Neuronal stem cell (in vitro differentiated cells): ENCODE measurements at regions not wholly inside any gene's neighbourhood (a gene's known extent, or its start where the extent isn't known, plus 50 kb on each side); places are given as distances from the start of the nearest gene placed in this dataset.

ENCODE experiments used
- DNase-seq: peaks from one replicate; pipeline ENCODE4 v3.0.0-alpha.2; 2013; ENCODE audit warnings: low spot score
- H2AFZ ChIP-seq: one replicate; pipeline ENCODE4 v1.6.1; 2013; ENCODE audit warnings: mild to moderate bottlenecking, low read length, inconsistent platforms
- H2AK5ac ChIP-seq: 2 replicates; pipeline ENCODE4 v1.6.1; 2013; ENCODE audit warnings: low read depth, mild to moderate bottlenecking, inconsistent platforms, low read length, moderate library complexity, mixed read lengths
- H2BK120ac ChIP-seq: 2 replicates; pipeline ENCODE4 v1.6.1; 2013; ENCODE audit warnings: low read depth, mild to moderate bottlenecking, inconsistent platforms, low read length, moderate library complexity, mixed read lengths
- H2BK12ac ChIP-seq: one replicate; pipeline ENCODE4 v1.6.1; 2013; ENCODE audit warnings: low read length, inconsistent platforms
- H2BK15ac ChIP-seq: 2 replicates; pipeline ENCODE4 v1.6.1; 2013; ENCODE audit warnings: mild to moderate bottlenecking, low read length, inconsistent platforms, mixed read lengths
- H2BK5ac ChIP-seq: one replicate; pipeline ENCODE4 v1.6.1; 2013; ENCODE audit warnings: inconsistent platforms, mild to moderate bottlenecking, low read length, moderate library complexity
- H3K14ac ChIP-seq: one replicate; pipeline ENCODE4 v1.6.1; 2013; ENCODE audit warnings: low read length, inconsistent platforms
- H3K18ac ChIP-seq: 2 replicates; pipeline ENCODE4 v1.6.1; 2013; ENCODE audit warnings: low read length, inconsistent platforms
- H3K23ac ChIP-seq: 2 replicates; pipeline ENCODE4 v1.6.1; 2013; ENCODE audit warnings: low read depth, mild to moderate bottlenecking, mixed read lengths, low read length, inconsistent platforms; ENCODE audit not compliant: poor library complexity
- H3K27ac ChIP-seq: replicated peaks from 3 replicates; pipeline ENCODE4 v1.5.1; 2013; ENCODE audit warnings: low read length, inconsistent platforms
- H3K27me3 ChIP-seq, 3 experiments: 2 replicates each; pipeline ENCODE4 v1.6.1; 2013; ENCODE audit warnings: low read length in 3 of 3, mild to moderate bottlenecking in 2 of 3, inconsistent platforms in 1 of 3, low read depth in 1 of 3, mixed read lengths in 1 of 3, moderate library complexity in 1 of 3; ENCODE audit not compliant: control insufficient read depth in 3 of 3, insufficient read depth in 3 of 3
- H3K36me3 ChIP-seq, 2 donors: replicated peaks in 1 of 2; 2 replicates each; pipeline ENCODE4 v1.6.1; 2013; ENCODE audit warnings: low read length in 2 of 2; ENCODE audit not compliant: control insufficient read depth in 2 of 2, insufficient read depth in 2 of 2
- H3K4ac ChIP-seq: 2 replicates; pipeline ENCODE4 v1.6.1; 2013; ENCODE audit warnings: inconsistent platforms, mild to moderate bottlenecking, low read length, moderate library complexity
- H3K4me1 ChIP-seq, 2 donors: 1 replicate in 1 of 2; 2 replicates in 1 of 2; pipeline ENCODE4 v1.6.1; 2013; ENCODE audit warnings: low read length in 2 of 2, low read depth in 1 of 2; ENCODE audit not compliant: control insufficient read depth in 2 of 2, insufficient read depth in 1 of 2
- H3K4me2 ChIP-seq: one replicate; pipeline ENCODE4 v1.6.1; 2013; ENCODE audit warnings: mild to moderate bottlenecking, low read length, inconsistent platforms; ENCODE audit not compliant: insufficient read depth, poor library complexity, severe bottlenecking
- H3K4me3 ChIP-seq, 2 donors: 2 replicates each; pipeline ENCODE4 v1.5.1; 2013; ENCODE audit warnings: low read length in 2 of 2, mild to moderate bottlenecking in 2 of 2, inconsistent platforms in 1 of 2, moderate library complexity in 1 of 2
- H3K79me1 ChIP-seq: one replicate; pipeline ENCODE4 v1.6.1; 2013; ENCODE audit warnings: low read depth, mild to moderate bottlenecking, inconsistent platforms, low read length, moderate library complexity
- H3K9ac ChIP-seq: one replicate; pipeline ENCODE4 v1.6.1; 2013; ENCODE audit warnings: mild to moderate bottlenecking, low read depth, low read length, inconsistent platforms; ENCODE audit not compliant: poor library complexity
- H3K9me3 ChIP-seq, 2 donors: replicated peaks in 1 of 2; 2 replicates each; pipeline versions ENCODE3 to v1.6.1; 2013; ENCODE audit warnings: low read length in 2 of 2, mild to moderate bottlenecking in 2 of 2, inconsistent platforms in 1 of 2, low read depth in 1 of 2, mixed read lengths in 1 of 2, moderate library complexity in 1 of 2; ENCODE audit not compliant: control insufficient read depth in 2 of 2, insufficient read depth in 1 of 2
- H4K8ac ChIP-seq: one replicate; pipeline ENCODE4 v1.6.1; 2013; ENCODE audit warnings: low read depth, mild to moderate bottlenecking, inconsistent platforms, low read length, moderate library complexity
- H4K91ac ChIP-seq: one replicate; pipeline ENCODE4 v1.6.1; 2013; ENCODE audit warnings: low read length, low read depth, mild to moderate bottlenecking, inconsistent platforms; ENCODE audit not compliant: poor library complexity
- WGBS, 2 donors: extraction: QIAGEN DNeasy Blood & Tissue Kit; methylation state at CpG; one replicate each; pipeline ENCODE4 v1.1.7; 2013; ENCODE audit warnings: missing lambda C conversion rate in 2 of 2, mixed read lengths in 1 of 2; ENCODE audit not compliant: insufficient read length in 2 of 2, insufficient replicate concordance in 1 of 2; ENCODE audit errors: extremely low coverage in 2 of 2; 5-methylcytosine and 5-hydroxymethylcytosine counted together

DNA sequence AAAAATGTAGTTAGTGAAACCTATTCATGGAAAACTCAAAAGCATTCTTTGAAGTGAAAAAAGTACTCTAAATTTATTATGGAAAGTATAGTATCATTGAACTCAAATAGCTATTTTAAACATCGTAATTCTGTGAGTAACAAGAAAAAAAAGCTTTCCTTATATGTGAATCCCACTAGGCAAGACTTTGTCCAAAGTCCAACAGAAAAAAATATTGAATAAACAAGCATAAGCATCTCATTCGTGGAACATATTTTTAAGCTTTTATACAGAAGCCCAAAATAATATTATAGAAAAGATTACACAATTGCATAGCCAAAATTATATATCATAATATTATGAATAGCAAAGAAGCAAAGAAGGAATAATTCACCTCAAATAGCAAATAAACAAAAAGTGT lies 79.4 kb upstream of the IFNE start:
- Histone ChIP-seq H3K4me1 (peaks cover 0 to 2% of the 10 kb centered on the region in 2 donors), H3K23ac (no peak overlapping the region), H4K8ac (no peak overlapping the region), H3K36me3 (no peaks in the 10 kb centered on the region), H3K14ac (no peak overlapping the region), H3K4me3 (no peak overlapping the region), H3K18ac (no peak overlapping the region), H2AK5ac (no peak overlapping the region), H2BK12ac (no peak overlapping the region), H3K27ac (no peak overlapping the region), H2BK120ac (no peak overlapping the region), H3K9me3 (no peaks in the 10 kb centered on the region), H2AFZ (no peak overlapping the region), H3K4me2 (no peak overlapping the region), H3K4ac (no peak overlapping the region), H3K79me1 (no peaks in the 10 kb centered on the region), H3K9ac (no peak overlapping the region), H4K91ac (no peak overlapping the region), H2BK5ac (no peak overlapping the region), H3K27me3 (peaks cover 5 to 45% (median 20%) of the 10 kb centered on the region in 3 experiments), H2BK15ac (no peak overlapping the region)
- WGBS, 2 donors: no CpG with 5 or more reads among the region's 2 CpGs
- no peak for DNase-seq

DNA sequence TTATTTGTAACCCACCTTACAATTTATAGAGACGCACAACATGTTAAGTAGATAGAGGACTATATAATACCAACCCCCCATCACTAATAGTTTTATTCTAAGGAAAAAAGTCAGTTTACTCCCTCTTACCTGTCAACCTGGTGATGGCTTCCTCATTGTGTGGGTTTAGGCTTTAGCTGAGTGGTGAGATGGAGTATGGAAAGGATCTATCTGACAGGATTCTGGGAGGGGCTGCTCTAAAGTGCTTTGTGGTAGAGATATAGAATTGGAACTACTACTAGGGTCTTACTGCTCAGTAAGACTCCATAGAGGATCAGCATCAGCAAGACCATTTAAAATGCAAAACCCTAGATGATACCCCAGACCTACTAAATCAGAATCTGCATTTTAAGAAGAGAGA lies 82.1 kb upstream of the IFNE start:
- WGBS, 2 donors: no CpG with 5 or more reads among the region's 1 CpG
- Histone ChIP-seq H3K27ac (no peak overlapping the region), H3K9ac (no peak overlapping the region)

DNA sequence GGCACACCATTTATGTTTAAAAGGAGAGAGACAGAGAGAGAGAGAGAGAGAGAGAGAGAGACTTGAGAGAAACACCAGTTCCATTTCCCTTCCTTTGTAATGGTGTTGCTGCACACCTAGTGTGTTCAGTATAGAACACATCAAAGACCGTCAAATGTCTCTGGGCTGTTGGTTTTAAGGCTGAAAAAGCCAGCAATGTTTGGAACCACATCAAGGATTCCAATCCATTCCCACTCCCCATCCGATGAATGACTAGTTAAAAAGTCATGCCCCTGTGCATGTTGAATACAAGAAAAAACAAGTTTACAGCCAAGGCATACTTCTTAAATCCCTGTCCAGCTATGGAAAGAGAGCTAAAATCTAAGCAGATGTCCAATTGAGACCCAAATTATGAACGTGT lies 83.0 kb upstream of the IFNE start:
- Histone ChIP-seq H3K4me2 (no peak overlapping the region), H3K18ac (no peak overlapping the region), H3K4ac (no peak overlapping the region), H2BK5ac (no peak overlapping the region), H2AFZ (no peak overlapping the region), H4K91ac (no peak overlapping the region), H3K79me1 (no peaks in the 10 kb centered on the region), H2AK5ac (no peak overlapping the region), H3K27ac (no peak overlapping the region), H3K23ac (no peak overlapping the region), H3K4me3 (no peak overlapping the region), H3K9ac (no peak overlapping the region), H2BK12ac (no peak overlapping the region), H3K27me3 (peaks cover 0 to 10% (median 6%) of the 10 kb centered on the region in 3 experiments), H3K9me3 (no peaks in the 10 kb centered on the region), H2BK120ac (no peak overlapping the region), H3K36me3 (no peaks in the 10 kb centered on the region), H3K14ac (no peak overlapping the region), H2BK15ac (no peak overlapping the region), H4K8ac (no peak overlapping the region), H3K4me1 (no peaks in the 10 kb centered on the region)
- DNase-seq: no peak
- no CpG with 5 or more reads among the region's 3 CpGs for WGBS, 2 donors

More for the DNA sequence above, 82.1 kb upstream of the IFNE start:
- Histone ChIP-seq H3K18ac (no peak overlapping the region), H2BK120ac (no peak overlapping the region), H3K4me1 (no peaks in the 10 kb centered on the region), H3K9me3 (no peaks in the 10 kb centered on the region), H4K91ac (no peak overlapping the region), H3K23ac (no peak overlapping the region), H2BK5ac (no peak overlapping the region), H2AFZ (no peak overlapping the region), H3K27me3 (peaks cover 3 to 18% (median 12%) of the 10 kb centered on the region in 3 experiments), H3K36me3 (no peaks in the 10 kb centered on the region), H3K79me1 (no peaks in the 10 kb centered on the region), H3K4ac (no peak overlapping the region), H4K8ac (no peak overlapping the region), H3K4me3 (no peak overlapping the region), H3K14ac (no peak overlapping the region), H2BK15ac (no peak overlapping the region), H2BK12ac (no peak overlapping the region), H3K4me2 (no peak overlapping the region), H2AK5ac (no peak overlapping the region)
- DNase-seq: no peak

DNA sequence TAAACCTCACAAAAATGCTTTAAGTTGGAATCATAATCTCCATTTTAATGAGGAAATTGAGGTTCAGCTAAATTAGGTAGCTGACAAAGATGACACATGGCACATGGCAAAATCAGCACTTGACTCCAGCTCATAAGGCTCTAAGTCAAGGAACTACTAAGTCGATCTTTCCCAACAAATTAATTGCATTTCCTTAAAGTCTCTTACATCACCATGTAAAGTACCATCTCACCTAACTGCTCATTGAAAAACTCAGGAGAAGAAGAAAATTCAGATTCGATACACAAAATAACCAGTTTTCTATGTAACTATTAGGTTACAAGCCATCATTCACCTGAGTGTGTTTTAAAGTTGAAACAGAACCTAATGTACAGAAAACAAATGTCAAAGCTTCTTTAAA lies 85.8 kb upstream of the IFNE start:
- Histone ChIP-seq H3K27ac (no peak overlapping the region), H2BK5ac (no peak overlapping the region), H3K18ac (no peak overlapping the region), H3K27me3 (no peaks in the 10 kb centered on the region), H3K4me2 (no peak overlapping the region), H2BK120ac (no peak overlapping the region), H3K9ac (no peak overlapping the region), H3K14ac (no peak overlapping the region), H4K8ac (no peak overlapping the region), H3K4me3 (no peak overlapping the region), H4K91ac (no peak overlapping the region), H3K23ac (no peak overlapping the region), H2BK15ac (no peak overlapping the region), H3K9me3 (no peaks in the 10 kb centered on the region), H3K79me1 (no peaks in the 10 kb centered on the region), H2BK12ac (no peak overlapping the region), H2AFZ (no peak overlapping the region), H3K4ac (no peak overlapping the region), H3K36me3 (no peaks in the 10 kb centered on the region), H2AK5ac (no peak overlapping the region), H3K4me1 (no peaks in the 10 kb centered on the region)
- DNase-seq: no peak
- WGBS, 2 donors: no CpG with 5 or more reads among the region's 2 CpGs
